Suprapubic skin (tissue), 4 donors: ENCODE measurements at regions not wholly inside any gene's neighbourhood (a gene's known extent, or its start where the extent isn't known, plus 50 kb on each side); places are given as distances from the start of the nearest gene placed in this dataset.
"Not testable (repeated sequence)": the region's sequence is repeated elsewhere in the genome, so short reads cannot be mapped to it uniquely, and the experiment has no call there.

Source experiments
- DNase-seq, 2 donors: peaks; one replicate each; pipeline ENCODE4 v3.0.0-alpha.2; 2019; ENCODE audit warnings: low spot score in 2 of 2
- H3K27ac ChIP-seq: fragments of 200-600 bp; sonication (generic); one replicate; pipeline ENCODE4 v1.5.1; 2019
- H3K27me3 ChIP-seq: fragments of 200-600 bp; sonication (generic); one replicate; pipeline ENCODE4 v1.5.1; 2019
- H3K36me3 ChIP-seq: fragments of 200-600 bp; sonication (generic); one replicate; pipeline ENCODE4 v1.5.1; 2019
- H3K4me1 ChIP-seq: fragments of 200-600 bp; sonication (generic); one replicate; pipeline ENCODE4 v1.5.1; 2019
- H3K4me3 ChIP-seq: fragments of 200-600 bp; sonication (generic); one replicate; pipeline ENCODE4 v1.5.1; 2019; ENCODE audit warnings: mild to moderate bottlenecking
- H3K9me3 ChIP-seq: fragments of 200-600 bp; sonication (generic); one replicate; pipeline ENCODE4 v1.5.1; 2019
- CTCF ChIP-seq, 2 donors: fragments of 200-600 bp in 1 of 2; fragments of 450-650 bp in 1 of 2; sonication (generic) in 1 of 2; IDR thresholded peaks; one replicate each; pipeline ENCODE4 v1.5.1; 2016 to 2019; ENCODE audit warnings: antibody characterized with exemption in 2 of 2, mild to moderate bottlenecking in 1 of 2, moderate library complexity in 1 of 2
- EP300 ChIP-seq: sonication (generic); formaldehyde crosslinking; IDR thresholded peaks from one replicate; pipeline ENCODE4 v1.6.1; 2017; ENCODE audit warnings: antibody characterized with exemption
- POLR2A ChIP-seq, 2 donors: fragments of 450-650 bp; IDR thresholded peaks; one replicate each; pipeline ENCODE4 v1.6.1; 2017; ENCODE audit warnings: antibody characterized with exemption in 2 of 2, mild to moderate bottlenecking in 2 of 2, moderate library complexity in 2 of 2
- POLR2AphosphoS5 ChIP-seq, 3 donors: sonication (generic); formaldehyde crosslinking; IDR thresholded peaks; one replicate each; pipeline ENCODE4 v1.6.1; 2017; ENCODE audit warnings: antibody characterized with exemption in 3 of 3
- WGBS: methylation state at CpG from one replicate; pipeline ENCODE4 v1.1.5; 2018; 5-methylcytosine and 5-hydroxymethylcytosine counted together

DNA sequence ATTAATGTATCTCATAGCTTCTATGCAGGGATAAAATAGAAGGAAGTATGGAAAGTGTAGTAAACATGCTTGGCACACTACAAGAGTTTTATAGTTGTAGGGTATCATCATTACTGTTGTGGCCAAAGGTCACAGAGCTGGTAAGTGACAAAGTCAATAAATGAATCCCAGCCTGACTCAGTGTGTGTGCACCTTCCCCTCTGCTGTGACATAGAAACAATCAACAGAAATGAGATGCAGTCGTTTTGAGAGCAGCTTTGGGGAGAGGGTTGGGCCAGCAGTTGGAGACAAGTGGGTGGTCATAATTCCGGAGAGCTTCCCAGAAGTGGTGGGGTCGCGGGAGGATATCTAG is 82.4 kb upstream of the RBPJ start:
- WGBS, result 28% methylated on average over 4 of the region's 4 CpGs
- Histone ChIP-seq H3K4me1 (peaks cover 24% of the 10 kb centered on the region), H3K36me3 (no peaks in the 10 kb centered on the region), H3K27ac (peak overlapping the region; percentile 53), H3K27me3 (no peaks in the 10 kb centered on the region), H3K4me3 (no peak overlapping the region), H3K9me3 (no peaks in the 10 kb centered on the region)
- no peak for TF ChIP-seq POLR2AphosphoS5 (IDR thresholded peaks at IDR 0.05)
- no peak for TF ChIP-seq CTCF (IDR thresholded peaks at IDR 0.05)
- no peak for DNase-seq

GRCh38 chr4:26238778-26239679 is 81.8 kb upstream of the RBPJ start:
- 42% methylated on average over 12 of the region's 12 CpGs for WGBS
- H3K27ac ChIP-seq, result peak overlapping the region; percentile 53
- H3K27me3 ChIP-seq, result no peaks in the 10 kb centered on the region
- TF ChIP-seq POLR2AphosphoS5 (IDR thresholded peaks at IDR 0.05) (no peak), CTCF (IDR thresholded peaks at IDR 0.05) (no peak), EP300 (no peak), POLR2A (IDR thresholded peaks at IDR 0.05) (no peak)
- H3K4me1 ChIP-seq, result peaks cover 24% of the 10 kb centered on the region
- H3K36me3 ChIP-seq, result no peaks in the 10 kb centered on the region
- H3K4me3 ChIP-seq, result no peak overlapping the region
- DNase-seq, result no peak
- H3K9me3 ChIP-seq, result no peaks in the 10 kb centered on the region

- H3K27me3 ChIP-seq, result no peaks in the 10 kb centered on the region
- 59% methylated on average over 5 of the region's 5 CpGs for WGBS
- no peak for DNase-seq
- TF ChIP-seq CTCF (IDR thresholded peaks at IDR 0.05), result no peak
- no peak for TF ChIP-seq POLR2AphosphoS5 (IDR thresholded peaks at IDR 0.05)
- no peak for TF ChIP-seq EP300
- H3K4me3 ChIP-seq, result no peak overlapping the region
- H3K36me3 ChIP-seq, result no peaks in the 10 kb centered on the region
- H3K27ac ChIP-seq, result peak overlapping the region; percentile 53
- peaks cover 22% of the 10 kb centered on the region for H3K4me1 ChIP-seq
- no peaks in the 10 kb centered on the region for H3K9me3 ChIP-seq
These were observed 81.0 kb upstream of the RBPJ start for GRCh38 chr4:26239801-26240200.

DNA sequence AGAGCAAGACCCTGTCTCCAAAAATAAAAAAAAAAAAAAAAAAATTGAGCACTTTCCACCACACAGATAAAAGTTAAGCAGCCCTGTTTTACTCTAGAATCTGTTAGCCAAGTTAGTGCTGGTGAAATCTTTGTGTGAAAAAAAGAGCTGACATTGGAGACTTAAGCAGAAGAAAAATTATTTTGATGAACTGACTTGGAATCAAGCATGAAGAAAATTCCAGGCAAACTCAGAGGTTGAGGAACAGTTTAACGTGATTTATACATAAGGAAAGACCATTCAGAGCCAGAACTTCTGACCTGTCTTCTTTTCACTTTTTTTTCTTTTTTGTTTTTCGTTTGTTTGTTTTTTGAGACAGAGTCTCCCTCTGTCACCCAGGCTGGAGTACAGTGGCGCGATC is 79.6 kb upstream of the RBPJ start:
- Histone ChIP-seq H3K36me3 (no peaks in the 10 kb centered on the region), H3K27me3 (no peaks in the 10 kb centered on the region), H3K9me3 (no peaks in the 10 kb centered on the region), H3K27ac (no peak overlapping the region), H3K4me3 (no peak overlapping the region), H3K4me1 (peaks cover 13% of the 10 kb centered on the region)
- TF ChIP-seq POLR2AphosphoS5 (IDR thresholded peaks at IDR 0.05) (no peak), CTCF (IDR thresholded peaks at IDR 0.05) (no peak), EP300 (no peak), POLR2A (IDR thresholded peaks at IDR 0.05) (no peak)
- no peak for DNase-seq
- WGBS, result 82% methylated on average over 4 of the region's 4 CpGs

DNA sequence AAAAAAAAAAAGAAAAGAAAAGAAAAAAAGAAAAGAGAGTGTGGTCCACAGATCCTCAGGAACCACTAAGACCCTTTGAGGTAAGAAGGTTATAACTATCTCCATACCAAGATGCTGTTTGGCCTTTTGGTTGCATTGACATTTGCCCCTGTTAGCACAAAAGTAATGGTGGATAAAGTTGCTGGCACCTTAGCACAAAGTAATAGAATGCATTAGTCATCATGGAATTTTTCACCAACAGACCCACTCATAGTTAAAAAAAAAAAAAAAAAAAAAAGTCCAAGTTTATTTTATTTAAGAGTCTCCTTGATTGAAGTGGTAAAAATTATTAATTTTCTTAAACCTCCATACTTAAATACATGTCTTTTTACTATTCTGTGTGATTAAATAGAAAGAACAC is 78.4 kb upstream of the RBPJ start:
- no peak for DNase-seq
- Histone ChIP-seq H3K4me3 (no peak overlapping the region), H3K36me3 (no peaks in the 10 kb centered on the region), H3K27ac (no peak overlapping the region), H3K27me3 (no peaks in the 10 kb centered on the region), H3K9me3 (no peaks in the 10 kb centered on the region), H3K4me1 (peaks cover 13% of the 10 kb centered on the region)
- no peak for TF ChIP-seq POLR2AphosphoS5 (IDR thresholded peaks at IDR 0.05)
- no peak for TF ChIP-seq POLR2A (IDR thresholded peaks at IDR 0.05)
- no peak for TF ChIP-seq EP300
- TF ChIP-seq CTCF (IDR thresholded peaks at IDR 0.05), result no peak

DNA sequence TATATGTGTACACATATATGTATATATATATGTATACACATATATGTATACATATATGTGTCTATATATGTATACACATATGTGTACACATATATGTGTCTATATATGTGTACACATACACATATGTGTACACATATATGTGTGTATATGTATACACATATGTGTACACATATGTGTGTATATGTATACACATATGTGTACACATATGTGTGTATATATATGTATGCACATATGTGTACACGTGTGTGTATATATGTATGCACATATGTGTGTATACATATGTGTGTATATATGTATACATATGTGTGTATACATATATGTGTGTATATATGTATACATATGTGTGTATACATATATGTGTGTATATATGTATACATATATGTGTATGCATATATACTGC is 76.7 kb upstream of the RBPJ start:
- WGBS, result 0% methylated on average over 1 of the region's 1 CpG
- not testable (repeated sequence) for H3K27ac ChIP-seq, H3K27me3 ChIP-seq, H3K4me3 ChIP-seq, H3K36me3 ChIP-seq, H3K4me1 ChIP-seq, DNase-seq, H3K9me3 ChIP-seq
